ENCODE measurements at regions not wholly inside any gene's neighbourhood (a gene's known extent, or its start where the extent isn't known, plus 50 kb on each side); places are given as distances from the start of the nearest gene placed in this dataset.

DNA sequence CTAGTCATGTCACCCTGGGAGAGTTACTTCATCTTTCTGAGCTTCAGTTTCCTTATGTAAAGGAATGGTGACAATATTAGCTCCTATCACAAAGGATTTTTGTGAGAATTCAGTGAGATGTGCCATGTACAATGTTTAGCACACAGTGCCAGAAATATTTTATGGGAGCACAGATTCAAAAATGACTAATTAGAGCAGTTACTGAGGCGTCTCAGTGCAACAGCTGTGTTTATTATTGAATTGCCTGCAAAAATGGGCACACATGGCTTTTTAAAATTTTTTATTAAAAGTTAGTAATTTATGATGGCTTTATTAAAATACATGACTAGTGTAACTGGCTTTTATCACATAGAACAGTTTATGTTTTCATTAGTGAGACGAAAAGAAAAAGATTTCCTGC, 134.3 kb upstream of the AHI1 start:
- Histone ChIP-seq H2BK15ac (ENCODE audit: low read length) (no peak overlapping the region), H3K14ac (ENCODE audit: insufficient read length) (no peak overlapping the region), H2BK20ac (ENCODE audit: low read length) (no peak overlapping the region), H3K18ac (ENCODE audit: extremely low read depth, low read length) (no peak overlapping the region), H3K4ac (replicated peaks; ENCODE audit: insufficient read length, low read depth, low read length) (no peak overlapping the region), H2AFZ (ENCODE audit: low read length) (no peak overlapping the region), H3K27ac (ENCODE audit: low read depth, low read length) (no peak overlapping the region), H4K8ac (ENCODE audit: extremely low read depth, insufficient read depth, low read length) (no peak overlapping the region), H3K4me3 (ENCODE audit: extremely low read depth in 1 of 4, insufficient read depth in 2 of 4, low read depth in 3 of 4, low read length in 4 of 4) (no peak overlapping the region), H2BK5ac (ENCODE audit: low read depth, low read length) (no peak overlapping the region), H3K23me2 (ENCODE audit: low read depth, low read length) (no peaks in the 10 kb centered on the region), H3K4me2 (ENCODE audit: insufficient read depth in 1 of 2, low read depth in 2 of 2, low read length in 2 of 2) (no peak overlapping the region), H3K56ac (replicated peaks; ENCODE audit: insufficient read length, low read depth, low read length) (no peak overlapping the region), H4K5ac (ENCODE audit: insufficient read length, low read depth, low read length) (no peak overlapping the region), H3K36me3 (ENCODE audit: control insufficient read depth in 2 of 4, insufficient read depth in 4 of 4, low read length in 3 of 4) (no peaks in the 10 kb centered on the region), H2BK12ac (ENCODE audit: low read depth, low read length) (no peak overlapping the region), H3K27me3 (replicated peaks in 1 of 4; ENCODE audit: control insufficient read depth in 3 of 4, extremely low read depth in 1 of 4, insufficient read depth in 3 of 4, low read length in 3 of 4) (no peaks in the 10 kb centered on the region), H3K4me1 (replicated peaks in 1 of 4; ENCODE audit: control insufficient read depth in 3 of 4, insufficient read depth in 4 of 4, low read length in 3 of 4) (no peaks in the 10 kb centered on the region), H3K23ac (ENCODE audit: insufficient read length) (no peak overlapping the region), H4K91ac (replicated peaks; ENCODE audit: insufficient read length, low read length) (no peak overlapping the region), H3K79me2 (ENCODE audit: control insufficient read depth in 1 of 2, insufficient read depth in 2 of 2, low read length in 2 of 2) (no peaks in the 10 kb centered on the region), H2AK5ac (ENCODE audit: low read depth, low read length) (no peak overlapping the region), H4K20me1 (replicated peaks in 1 of 2; ENCODE audit: control insufficient read depth in 1 of 2, insufficient read depth in 2 of 2, low read length in 2 of 2) (no peaks in the 10 kb centered on the region), H3K9me3 (ENCODE audit: insufficient read depth in 2 of 2, low read depth in 1 of 2, low read length in 1 of 2) (no peaks in the 10 kb centered on the region), H3K9ac (replicated peaks in 1 of 4; ENCODE audit: extremely low read depth in 1 of 4, low read depth in 3 of 4, low read length in 3 of 4) (no peak overlapping the region), H2BK120ac (replicated peaks; ENCODE audit: low read depth, low read length) (no peak overlapping the region), H3K79me1 (ENCODE audit: low read depth, low read length) (no peaks in the 10 kb centered on the region)
- FAIRE-seq (no peak), DNase-seq (ENCODE audit: low read depth in 1 of 2, low spot score in 2 of 2) (no peak)
- TF ChIP-seq POLR2AphosphoS5 (IDR thresholded peaks at IDR 0.05; ENCODE audit: low read depth, low read length) (no peak), ASH2L (IDR thresholded peaks at IDR 0.05; ENCODE audit: low read length) (no peak), SRF (IDR thresholded peaks at IDR 0.05; ENCODE audit: low read depth, low read length) (no peak), GTF2F1 (IDR thresholded peaks at IDR 0.05; ENCODE audit: borderline replicate concordance, low read depth, low read length) (no peak), MAFK (IDR thresholded peaks at IDR 0.05; ENCODE audit: low read depth, low read length) (no peak), TAF1 (IDR thresholded peaks at IDR 0.05; ENCODE audit: low read depth, low read length) (no peak), CHD1 (IDR thresholded peaks at IDR 0.05; ENCODE audit: low read depth, low read length) (no peak), JUN (IDR thresholded peaks at IDR 0.05; ENCODE audit: low read depth, low read length) (no peak), BRCA1 (IDR thresholded peaks at IDR 0.05; ENCODE audit: low read depth, low read length) (no peak), JUND (IDR thresholded peaks at IDR 0.05; ENCODE audit: low read length) (no peak)
- POLR2A ChIA-PET (ENCODE audit: partially characterized antibody), result no interaction called here
- WGBS, 2 experiments (ENCODE audit: extremely low coverage in 1 of 2, insufficient coverage in 1 of 2, insufficient read length in 1 of 2, insufficient replicate concordance in 2 of 2, low coverage in 1 of 2, low lambda C conversion rate in 2 of 2, missing lambda C conversion rate in 1 of 2), result 83% methylated on average over 2 of the region's 2 CpGs; no CpG with 5 or more reads in 1 of the 2 experiments
- CTCF ChIA-PET (ENCODE audit: partially characterized antibody), result interaction anchor here (1.8 kb wide), 1 partner anchor 96 kb away, joined by 5 read pairs; no protein-coding TSS in a partner anchor
